Fibroblast of lung (primary cell): ENCODE measurements at regions not wholly inside any gene's neighbourhood (a gene's known extent, or its start where the extent isn't known, plus 50 kb on each side); places are given as distances from the start of the nearest gene placed in this dataset.

ENCODE experiments used
- EZH2 ChIP-seq: IDR thresholded peaks from 2 replicates; pipeline ENCODE4 v1.5.1; 2012; ENCODE audit warnings: low read length, control low read depth, mild to moderate bottlenecking; ENCODE audit errors: missing control alignments
- TF ChIP-seq, protein P1 (sequence below), 2 donors: IDR thresholded peaks in 1 of 2; conservative IDR thresholded peaks in 1 of 2; 1 replicate in 1 of 2; 2 replicates in 1 of 2; pipeline ENCODE4 v1.5.1; 2011 to 2012; ENCODE audit warnings: low read length in 2 of 2, control low read depth in 1 of 2, inconsistent platforms in 1 of 2, low read depth in 1 of 2, mild to moderate bottlenecking in 1 of 2

DNA sequence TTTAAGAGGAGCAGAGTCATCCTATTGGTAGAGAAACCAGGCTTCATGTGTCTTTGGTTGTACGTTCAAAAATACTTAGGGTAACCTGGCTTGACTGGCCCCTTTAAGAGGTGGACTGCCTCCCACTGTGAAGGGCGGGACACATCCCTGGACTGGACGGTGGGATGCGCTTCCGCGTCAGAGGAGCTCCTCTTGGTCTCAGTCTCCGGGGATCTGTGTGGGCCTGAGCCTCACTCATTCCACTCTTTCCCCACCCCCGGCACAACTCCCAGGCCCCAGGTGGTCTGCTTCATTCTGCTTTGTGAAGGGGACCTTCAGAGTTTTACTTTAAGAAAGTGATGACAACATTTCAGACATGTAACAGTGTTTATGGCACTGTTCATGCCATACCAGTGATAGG, 601.1 kb downstream of the IRX1 start:
- TF ChIP-seq, protein P1, sequence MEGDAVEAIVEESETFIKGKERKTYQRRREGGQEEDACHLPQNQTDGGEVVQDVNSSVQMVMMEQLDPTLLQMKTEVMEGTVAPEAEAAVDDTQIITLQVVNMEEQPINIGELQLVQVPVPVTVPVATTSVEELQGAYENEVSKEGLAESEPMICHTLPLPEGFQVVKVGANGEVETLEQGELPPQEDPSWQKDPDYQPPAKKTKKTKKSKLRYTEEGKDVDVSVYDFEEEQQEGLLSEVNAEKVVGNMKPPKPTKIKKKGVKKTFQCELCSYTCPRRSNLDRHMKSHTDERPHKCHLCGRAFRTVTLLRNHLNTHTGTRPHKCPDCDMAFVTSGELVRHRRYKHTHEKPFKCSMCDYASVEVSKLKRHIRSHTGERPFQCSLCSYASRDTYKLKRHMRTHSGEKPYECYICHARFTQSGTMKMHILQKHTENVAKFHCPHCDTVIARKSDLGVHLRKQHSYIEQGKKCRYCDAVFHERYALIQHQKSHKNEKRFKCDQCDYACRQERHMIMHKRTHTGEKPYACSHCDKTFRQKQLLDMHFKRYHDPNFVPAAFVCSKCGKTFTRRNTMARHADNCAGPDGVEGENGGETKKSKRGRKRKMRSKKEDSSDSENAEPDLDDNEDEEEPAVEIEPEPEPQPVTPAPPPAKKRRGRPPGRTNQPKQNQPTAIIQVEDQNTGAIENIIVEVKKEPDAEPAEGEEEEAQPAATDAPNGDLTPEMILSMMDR (conservative IDR thresholded peaks at IDR 0.05 in 1 of 2, IDR thresholded peaks at IDR 0.05 in 1 of 2; ENCODE audit: low read depth in 1 of 2, low read length in 2 of 2), result no peak
- no peak for TF ChIP-seq EZH2
